ENCODE measurements at regions not wholly inside any gene's neighbourhood (a gene's known extent, or its start where the extent isn't known, plus 50 kb on each side); places are given as distances from the start of the nearest gene placed in this dataset.
"Not testable (repeated sequence)": the region's sequence is repeated elsewhere in the genome, so short reads cannot be mapped to it uniquely, and the experiment has no call there.

DNA sequence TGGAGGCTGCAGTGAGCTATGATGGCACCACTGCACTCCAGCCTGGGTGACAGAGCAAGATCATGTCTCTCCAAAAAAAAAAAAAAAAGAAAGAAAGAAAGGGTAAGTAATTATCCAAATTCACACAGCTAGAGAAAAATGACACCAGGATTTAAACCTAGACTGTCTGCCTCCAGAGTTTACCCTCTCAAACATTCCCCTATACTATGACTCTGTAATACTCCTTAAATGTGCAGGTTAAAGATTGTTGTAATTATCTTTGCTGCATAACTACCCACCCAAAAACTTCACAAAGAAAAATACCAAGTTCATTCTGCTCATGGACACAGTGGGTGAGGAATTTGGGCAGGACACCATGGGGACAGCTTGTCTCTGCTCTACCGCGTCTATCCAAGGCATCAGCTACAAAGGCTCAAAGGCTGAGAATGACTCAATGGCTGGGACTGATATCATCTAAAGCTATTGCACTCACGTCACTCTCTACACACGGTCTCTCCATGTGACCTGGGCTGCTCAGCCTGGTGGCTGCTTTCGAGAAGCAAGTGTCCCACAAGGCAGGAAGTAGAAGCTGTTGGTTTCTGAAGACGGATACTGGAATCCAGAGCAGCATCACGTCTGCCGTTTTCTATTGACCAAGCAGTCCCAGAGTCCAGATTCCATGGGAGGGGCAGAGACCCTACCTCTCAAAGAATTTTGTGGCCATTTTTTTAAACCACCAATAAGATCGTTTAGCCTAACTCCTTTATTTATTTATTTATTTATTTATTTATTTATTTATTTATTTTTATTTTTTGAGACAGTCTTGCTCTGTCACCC, 185.7 kb upstream of the AUTS2 start:
- no peaks in the 10 kb centered on the region for H3K27me3 ChIP-seq (ENCODE audit: insufficient read depth, low read length)
- H3K4me3 ChIP-seq (ENCODE audit: low read length): no peak overlapping the region
- no peaks in the 10 kb centered on the region for H3K9me3 ChIP-seq (ENCODE audit: insufficient read depth, low read depth, low read length)
- H3K9ac ChIP-seq (ENCODE audit: low read depth, low read length): no peak overlapping the region
- no peaks in the 10 kb centered on the region for H3K36me3 ChIP-seq (ENCODE audit: insufficient read depth, low read depth, low read length)
- no peak overlapping the region for H3K27ac ChIP-seq (ENCODE audit: low read length)
- no peaks in the 10 kb centered on the region for H3K4me1 ChIP-seq (ENCODE audit: insufficient read depth, low read length)

DNA sequence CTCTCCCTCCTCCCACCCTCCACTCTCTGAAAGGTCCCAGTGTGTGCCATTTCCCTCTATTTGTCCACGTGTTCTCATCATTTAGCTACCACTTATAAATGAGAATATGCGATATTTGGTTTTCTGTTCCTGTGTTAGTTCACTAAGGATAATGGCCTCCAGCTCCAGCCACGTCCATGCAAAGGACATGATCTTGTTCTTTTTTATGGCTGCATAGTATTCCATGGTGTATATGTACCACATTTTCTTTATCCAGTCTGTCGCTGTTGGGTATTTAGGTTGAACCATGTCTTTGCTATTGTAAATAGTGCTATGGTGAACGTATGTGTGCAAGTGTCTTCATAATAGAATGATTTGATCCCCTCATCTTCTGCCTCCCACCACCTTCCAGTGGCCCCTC, 183.7 kb upstream of the AUTS2 start:
- H3K9ac ChIP-seq (ENCODE audit: low read depth, low read length): no peak overlapping the region
- H3K27me3 ChIP-seq (ENCODE audit: insufficient read depth, low read length): no peaks in the 10 kb centered on the region
- H3K9me3 ChIP-seq (ENCODE audit: insufficient read depth, low read depth, low read length): no peaks in the 10 kb centered on the region; the same call in 1 of the 2 replicates
- H3K27ac ChIP-seq (ENCODE audit: low read length): no peak overlapping the region
- no peak overlapping the region for H3K4me3 ChIP-seq (ENCODE audit: low read length)
- no peaks in the 10 kb centered on the region for H3K4me1 ChIP-seq (ENCODE audit: insufficient read depth, low read length)
- no peaks in the 10 kb centered on the region for H3K36me3 ChIP-seq (ENCODE audit: insufficient read depth, low read depth, low read length)

DNA sequence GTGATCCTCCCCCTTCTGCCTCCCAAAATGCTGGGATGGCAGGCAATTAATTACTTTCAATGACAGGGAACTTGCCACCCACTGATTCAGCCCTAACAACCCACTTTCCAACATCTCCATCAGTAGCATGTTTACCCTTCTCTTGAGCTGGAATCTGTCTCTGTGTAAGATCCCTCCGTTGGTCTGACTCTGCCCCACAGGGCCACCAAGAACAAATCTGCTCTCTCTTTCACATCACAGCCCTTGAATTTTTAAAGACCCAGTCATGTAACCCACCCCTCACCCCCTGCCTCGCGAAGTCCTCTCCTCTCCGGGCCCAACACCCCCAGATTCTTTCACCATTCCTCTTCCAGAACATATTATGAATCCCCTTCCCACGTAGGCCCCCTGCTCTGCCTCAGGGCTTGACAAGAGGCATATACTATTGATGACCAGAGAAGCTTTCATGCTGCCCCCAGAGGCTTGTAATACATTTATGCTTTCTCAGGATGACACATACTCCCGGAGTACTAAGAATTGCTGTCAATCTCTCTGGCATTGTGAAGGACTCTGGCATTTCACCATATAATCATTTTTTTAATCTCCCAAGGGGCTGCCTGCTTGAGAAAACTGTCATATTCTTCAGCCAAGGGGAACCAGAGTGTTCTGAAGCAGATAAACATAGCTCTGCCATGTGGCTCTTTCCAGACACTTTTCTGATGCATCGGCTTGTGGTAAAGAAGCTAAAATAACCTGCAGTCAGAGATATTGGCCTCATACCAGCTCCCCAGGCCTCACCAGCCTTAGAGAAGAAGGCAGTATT, 179.2 kb upstream of the AUTS2 start:
- Histone ChIP-seq H3K4me3 (ENCODE audit: low read length) (no peak overlapping the region), H3K36me3 (ENCODE audit: insufficient read depth, low read depth, low read length) (no peaks in the 10 kb centered on the region), H3K9me3 (ENCODE audit: insufficient read depth, low read depth, low read length) (no peaks in the 10 kb centered on the region; the same call in 1 of the 2 replicates), H3K27ac (ENCODE audit: low read length) (no peak overlapping the region), H3K9ac (ENCODE audit: low read depth, low read length) (no peak overlapping the region), H3K27me3 (ENCODE audit: insufficient read depth, low read length) (no peaks in the 10 kb centered on the region), H3K4me1 (ENCODE audit: insufficient read depth, low read length) (no peaks in the 10 kb centered on the region; the same call in 1 of the 2 replicates)

DNA sequence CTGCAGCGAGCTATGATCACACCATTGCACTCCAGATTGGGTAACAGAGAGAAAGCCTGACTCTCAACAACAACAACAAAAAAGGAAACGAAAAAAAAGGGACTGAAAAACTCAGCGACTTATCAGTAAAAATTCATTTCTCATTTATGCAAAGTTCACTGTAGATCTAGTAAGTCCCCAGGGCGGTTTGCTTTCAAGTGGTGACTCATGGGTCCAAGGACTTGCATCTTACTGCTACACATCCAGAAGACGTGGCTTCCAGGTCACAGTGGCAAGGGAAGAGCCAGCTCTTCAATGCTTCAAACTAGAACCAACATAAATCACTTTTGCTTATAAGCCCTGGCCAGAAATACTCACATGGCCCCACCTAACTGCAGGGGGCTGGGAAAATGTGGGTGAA, 178.3 kb upstream of the AUTS2 start:
- no peaks in the 10 kb centered on the region; the same call in 1 of the 2 replicates for H3K9me3 ChIP-seq (ENCODE audit: insufficient read depth, low read depth, low read length)
- no peak overlapping the region for H3K9ac ChIP-seq (ENCODE audit: low read depth, low read length)
- H3K4me1 ChIP-seq (ENCODE audit: insufficient read depth, low read length): no peaks in the 10 kb centered on the region; the same call in 1 of the 2 replicates
- H3K36me3 ChIP-seq (ENCODE audit: insufficient read depth, low read depth, low read length): no peaks in the 10 kb centered on the region
- H3K4me3 ChIP-seq (ENCODE audit: low read length): no peak overlapping the region
- no peak overlapping the region for H3K27ac ChIP-seq (ENCODE audit: low read length)
- H3K27me3 ChIP-seq (ENCODE audit: insufficient read depth, low read length): no peaks in the 10 kb centered on the region

DNA sequence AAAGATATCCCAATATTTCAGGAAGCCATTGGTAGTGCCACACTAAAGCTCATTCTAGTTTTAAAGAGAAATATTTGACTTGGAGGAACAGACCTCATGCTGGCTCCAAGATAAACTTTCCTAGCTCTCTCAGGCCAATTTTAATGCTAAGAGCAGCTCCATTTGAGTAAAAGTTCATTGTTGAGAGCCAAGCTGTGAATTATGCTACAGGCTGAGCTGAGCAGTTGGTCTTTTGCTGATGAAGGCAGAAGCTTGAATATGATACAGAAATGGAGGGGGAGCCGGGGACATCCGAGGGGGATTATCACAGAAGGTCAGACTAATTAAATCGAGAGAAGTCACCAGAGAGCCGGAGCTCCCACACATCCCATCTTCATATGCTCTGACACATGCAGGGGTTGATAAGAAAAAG, 175.7 kb upstream of the AUTS2 start:
- Histone ChIP-seq H3K27me3 (ENCODE audit: insufficient read depth, low read length) (no peaks in the 10 kb centered on the region), H3K4me3 (ENCODE audit: low read length) (no peak overlapping the region), H3K27ac (ENCODE audit: low read length) (no peak overlapping the region), H3K36me3 (ENCODE audit: insufficient read depth, low read depth, low read length) (no peaks in the 10 kb centered on the region), H3K9ac (ENCODE audit: low read depth, low read length) (no peak overlapping the region), H3K4me1 (ENCODE audit: insufficient read depth, low read length) (no peaks in the 10 kb centered on the region; the same call in 1 of the 2 replicates), H3K9me3 (ENCODE audit: insufficient read depth, low read depth, low read length) (no peaks in the 10 kb centered on the region; the same call in 1 of the 2 replicates)

DNA sequence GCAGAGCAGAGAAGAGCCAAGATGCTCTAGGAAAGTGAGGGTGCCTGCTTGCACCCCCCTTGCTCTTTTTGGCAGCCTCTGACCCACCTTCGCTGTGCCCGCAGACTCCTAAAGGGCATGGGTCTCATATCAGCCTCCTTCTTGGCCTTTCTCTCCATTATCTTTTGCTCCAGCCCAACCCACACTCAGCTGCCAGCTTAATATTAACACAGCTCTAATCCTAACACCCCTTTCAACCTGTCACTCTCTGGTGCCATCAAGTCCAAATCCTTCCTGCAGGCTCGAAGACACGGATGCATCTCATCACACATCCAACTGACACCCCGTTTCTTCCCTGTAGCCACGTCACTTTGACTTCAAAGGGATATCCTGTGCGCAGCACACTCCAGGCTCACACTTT, 171.6 kb upstream of the AUTS2 start:
- Histone ChIP-seq H3K4me1 (ENCODE audit: insufficient read depth, low read length) (peaks cover 5% of the 10 kb centered on the region; the same call in 1 of the 2 replicates), H3K9me3 (ENCODE audit: insufficient read depth, low read depth, low read length) (no peaks in the 10 kb centered on the region), H3K4me3 (ENCODE audit: low read length) (no peak overlapping the region), H3K36me3 (ENCODE audit: insufficient read depth, low read depth, low read length) (no peaks in the 10 kb centered on the region), H3K9ac (ENCODE audit: low read depth, low read length) (no peak overlapping the region), H3K27ac (ENCODE audit: low read length) (no peak overlapping the region), H3K27me3 (ENCODE audit: insufficient read depth, low read length) (peaks cover 16% of the 10 kb centered on the region)

DNA sequence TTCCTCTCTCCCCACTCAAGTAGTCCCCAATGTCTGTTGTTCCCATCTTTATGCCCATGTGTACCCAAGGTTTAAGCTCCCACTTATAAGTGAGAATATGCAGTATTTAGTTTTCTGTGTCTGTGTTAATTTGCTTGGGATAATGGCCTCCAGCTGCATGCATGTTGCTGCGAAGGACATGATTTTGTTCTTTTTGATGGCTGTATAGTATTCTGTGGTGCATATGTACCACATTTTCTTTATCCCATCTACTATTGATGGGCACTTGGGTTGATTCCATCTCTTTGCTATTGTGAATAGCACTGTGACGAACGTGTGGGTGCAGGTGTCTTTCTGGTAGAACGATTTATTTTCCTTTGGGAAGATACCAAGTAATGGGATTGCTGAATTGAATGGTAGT, 170.2 kb upstream of the AUTS2 start:
- Histone ChIP-seq H3K4me3 (ENCODE audit: low read length) (no peak overlapping the region), H3K9me3 (ENCODE audit: insufficient read depth, low read depth, low read length) (no peaks in the 10 kb centered on the region), H3K4me1 (ENCODE audit: insufficient read depth, low read length) (peaks cover 5% of the 10 kb centered on the region; the same call in 1 of the 2 replicates), H3K36me3 (ENCODE audit: insufficient read depth, low read depth, low read length) (no peaks in the 10 kb centered on the region), H3K27me3 (ENCODE audit: insufficient read depth, low read length) (peaks cover 16% of the 10 kb centered on the region), H3K27ac (ENCODE audit: low read length) (no peak overlapping the region), H3K9ac (ENCODE audit: low read depth, low read length) (no peak overlapping the region)

DNA sequence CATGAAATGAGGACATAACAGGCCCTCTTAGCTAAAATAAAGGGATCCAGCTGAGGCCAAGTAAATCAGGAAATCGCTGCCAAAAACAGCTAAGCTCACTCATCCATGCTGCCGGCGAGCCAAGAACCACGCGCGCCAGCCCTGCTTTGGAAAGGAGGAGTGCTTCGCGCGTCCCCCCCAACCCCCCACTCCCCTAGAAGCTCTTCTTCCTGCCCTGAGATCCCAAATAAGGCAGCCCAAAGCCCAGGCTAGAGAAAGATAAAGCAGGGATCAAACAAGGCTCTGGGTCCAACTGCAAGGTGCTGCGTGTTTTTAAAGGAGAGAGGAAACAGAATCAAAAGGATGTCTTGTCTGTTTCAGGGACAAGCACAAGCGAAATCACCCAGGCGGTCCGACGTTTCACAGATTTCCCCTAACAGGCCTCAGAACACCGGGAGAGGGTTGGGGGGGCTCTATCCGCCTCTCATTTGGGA, 168.3 kb upstream of the AUTS2 start:
- H3K4me1 ChIP-seq (ENCODE audit: insufficient read depth, low read length): peaks cover 5% of the 10 kb centered on the region; the same call in 1 of the 2 replicates
- H3K27me3 ChIP-seq (ENCODE audit: insufficient read depth, low read length): peaks cover 16% of the 10 kb centered on the region
- H3K36me3 ChIP-seq (ENCODE audit: insufficient read depth, low read depth, low read length): no peaks in the 10 kb centered on the region
- no peak overlapping the region for H3K9ac ChIP-seq (ENCODE audit: low read depth, low read length)
- no peak overlapping the region for H3K27ac ChIP-seq (ENCODE audit: low read length)
- no peak overlapping the region for H3K4me3 ChIP-seq (ENCODE audit: low read length)
- no peaks in the 10 kb centered on the region for H3K9me3 ChIP-seq (ENCODE audit: insufficient read depth, low read depth, low read length)

DNA sequence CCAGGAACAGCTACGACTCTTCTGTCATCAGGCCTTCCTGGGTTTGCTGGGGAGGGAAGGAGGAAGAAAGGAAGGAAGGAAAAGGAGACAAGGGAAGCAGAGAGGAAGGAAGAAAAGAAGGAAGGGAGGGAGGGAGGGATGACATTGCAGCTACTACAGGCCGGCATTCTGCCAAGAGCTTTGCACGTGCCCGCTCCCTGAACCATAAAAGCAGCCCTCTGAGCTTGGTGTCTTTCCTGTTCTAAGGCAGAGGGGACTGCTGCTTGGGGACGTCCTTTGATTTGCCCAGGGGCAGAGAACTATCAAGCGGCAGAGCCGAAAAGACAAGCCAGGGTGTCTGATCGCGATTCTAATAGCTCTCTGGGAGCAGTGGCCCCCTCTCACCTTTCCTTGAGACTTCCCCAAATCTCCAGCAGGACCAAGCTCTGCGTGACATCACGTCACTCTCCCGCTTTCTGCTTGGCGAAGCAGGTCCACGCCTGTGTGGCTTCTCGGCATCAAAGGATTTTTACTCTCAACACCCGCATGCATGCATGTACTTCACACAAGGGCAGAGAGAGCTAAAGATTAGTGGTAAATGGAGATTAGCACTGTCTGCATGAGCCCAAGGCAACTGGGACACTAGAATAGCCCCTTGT, 167.8 kb upstream of the AUTS2 start:
- Histone ChIP-seq H3K27ac (ENCODE audit: low read length) (no peak overlapping the region), H3K4me1 (ENCODE audit: insufficient read depth, low read length) (peaks cover 5% of the 10 kb centered on the region; the same call in 1 of the 2 replicates), H3K27me3 (ENCODE audit: insufficient read depth, low read length) (peaks cover 16% of the 10 kb centered on the region), H3K9ac (ENCODE audit: low read depth, low read length) (no peak overlapping the region), H3K4me3 (ENCODE audit: low read length) (no peak overlapping the region), H3K9me3 (ENCODE audit: insufficient read depth, low read depth, low read length) (no peaks in the 10 kb centered on the region), H3K36me3 (ENCODE audit: insufficient read depth, low read depth, low read length) (no peaks in the 10 kb centered on the region)

DNA sequence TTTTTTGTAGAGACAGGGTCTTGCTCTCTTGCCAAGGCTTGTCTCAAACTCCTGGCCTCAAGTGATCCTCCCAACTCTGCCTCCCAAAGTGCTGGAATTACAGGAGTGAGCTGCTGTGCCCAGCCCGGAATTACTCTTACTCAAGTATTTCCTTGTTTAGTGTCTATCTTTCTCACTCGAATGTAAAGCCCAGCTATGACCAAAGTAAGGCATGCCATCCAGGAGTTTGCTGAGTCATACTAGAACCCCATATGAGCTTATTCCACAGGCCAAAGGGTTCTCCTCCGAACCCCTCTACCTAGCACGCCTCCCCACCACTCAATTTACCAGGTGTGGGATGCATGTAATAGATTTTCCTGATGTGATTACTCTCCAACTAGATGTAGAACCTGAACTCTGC, 166.6 kb upstream of the AUTS2 start:
- Histone ChIP-seq H3K9ac (ENCODE audit: low read depth, low read length) (no peak overlapping the region), H3K9me3 (ENCODE audit: insufficient read depth, low read depth, low read length) (no peaks in the 10 kb centered on the region), H3K27me3 (ENCODE audit: insufficient read depth, low read length) (peaks cover 16% of the 10 kb centered on the region), H3K36me3 (ENCODE audit: insufficient read depth, low read depth, low read length) (no peaks in the 10 kb centered on the region), H3K4me3 (ENCODE audit: low read length) (no peak overlapping the region), H3K4me1 (ENCODE audit: insufficient read depth, low read length) (peaks cover 5% of the 10 kb centered on the region; the same call in 1 of the 2 replicates), H3K27ac (ENCODE audit: low read length) (no peak overlapping the region)

DNA sequence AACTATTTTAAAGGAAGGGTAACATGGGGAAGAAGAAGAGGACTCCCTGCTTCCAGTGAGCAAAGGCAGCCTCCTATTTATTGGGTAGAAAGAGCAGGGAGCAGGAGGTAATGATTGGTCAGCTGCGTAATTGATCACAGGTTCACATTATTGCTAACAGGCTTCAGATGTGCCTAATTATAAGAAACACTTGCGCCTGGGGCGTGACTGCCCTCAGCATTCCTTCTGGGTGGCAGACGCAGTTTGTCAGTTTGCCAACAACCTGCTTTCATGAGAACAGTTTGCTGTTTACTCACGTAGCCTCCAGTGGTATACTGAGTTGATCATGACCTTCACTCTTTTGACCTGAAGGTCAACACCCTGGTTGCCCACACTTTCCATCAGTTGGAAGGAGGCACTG, 166.0 kb upstream of the AUTS2 start:
- not testable (repeated sequence) for H3K4me1 ChIP-seq (ENCODE audit: insufficient read depth, low read length); H3K9ac ChIP-seq (ENCODE audit: low read depth, low read length); H3K9me3 ChIP-seq (ENCODE audit: insufficient read depth, low read depth, low read length); H3K4me3 ChIP-seq (ENCODE audit: low read length); H3K27ac ChIP-seq (ENCODE audit: low read length); H3K36me3 ChIP-seq (ENCODE audit: insufficient read depth, low read depth, low read length)
- peaks cover 16% of the 10 kb centered on the region for H3K27me3 ChIP-seq (ENCODE audit: insufficient read depth, low read length)

Data from iPS-20b (cell line).